ENCODE measurements at regions not wholly inside any gene's neighbourhood (a gene's known extent, or its start where the extent isn't known, plus 50 kb on each side); places are given as distances from the start of the nearest gene placed in this dataset.

DNA sequence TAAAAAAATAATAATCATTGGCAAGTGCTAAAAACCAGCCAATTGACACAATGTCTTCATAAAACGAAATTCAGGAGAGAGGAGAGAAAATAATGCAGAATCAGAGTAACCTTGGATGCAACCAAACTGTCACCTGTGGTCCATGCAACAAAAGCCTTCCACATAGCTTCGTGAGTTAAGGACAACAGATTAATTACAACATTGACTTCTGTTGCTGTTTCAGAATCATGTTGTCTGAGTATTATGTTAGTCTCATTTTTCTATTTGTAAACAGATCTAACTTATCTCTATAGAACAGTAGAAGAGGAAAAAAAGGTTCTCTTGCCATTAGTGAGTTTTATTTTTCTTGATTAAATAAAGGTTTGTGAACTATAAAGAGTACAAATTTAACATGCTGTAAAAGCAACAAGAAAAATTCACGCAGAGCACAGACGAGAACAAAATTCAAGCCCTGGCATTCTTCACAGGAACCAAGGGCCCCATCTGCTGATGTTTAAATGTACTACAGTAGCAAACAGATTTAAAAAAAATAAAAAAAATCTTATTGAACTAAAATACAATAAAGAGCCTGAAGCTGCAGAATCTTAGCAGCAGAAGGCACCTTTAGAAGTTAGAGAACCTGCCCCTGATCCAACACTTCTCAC, 381.1 kb upstream of the PKN2 start:
- Histone ChIP-seq H3K9me3 (ENCODE audit: control insufficient read depth in 4 of 4, low read length in 3 of 4) (no peaks in the 10 kb centered on the region), H3K36me3 (ENCODE audit: control insufficient read depth in 4 of 4, insufficient read depth in 3 of 4, low read depth in 1 of 4, low read length in 3 of 4) (no peaks in the 10 kb centered on the region), H3K9ac (ENCODE audit: low read depth in 1 of 2, low read length in 2 of 2) (peak overlapping the region in 1 of 2 donors; percentile 42), H3K4me1 (ENCODE audit: control insufficient read depth in 4 of 4, insufficient read depth in 4 of 4, low read length in 3 of 4) (peaks cover 0 to 4% (median 1%) of the 10 kb centered on the region in 4 donors), H3K4me3 (ENCODE audit: low read depth in 1 of 3, low read length in 3 of 3) (no peak overlapping the region), H3K27ac (ENCODE audit: low read depth in 1 of 2, low read length in 2 of 2) (no peak overlapping the region), H3K27me3 (ENCODE audit: control insufficient read depth in 4 of 4, insufficient read depth in 4 of 4, low read length in 3 of 4) (no peaks in the 10 kb centered on the region)
- TF ChIP-seq EGR1 (IDR thresholded peaks at IDR 0.05; ENCODE audit: low read depth in 2 of 2) (no peak), RAD21 (IDR thresholded peaks at IDR 0.05) (peak; percentile 93 to 96)
- TF ChIP-seq, protein P1, sequence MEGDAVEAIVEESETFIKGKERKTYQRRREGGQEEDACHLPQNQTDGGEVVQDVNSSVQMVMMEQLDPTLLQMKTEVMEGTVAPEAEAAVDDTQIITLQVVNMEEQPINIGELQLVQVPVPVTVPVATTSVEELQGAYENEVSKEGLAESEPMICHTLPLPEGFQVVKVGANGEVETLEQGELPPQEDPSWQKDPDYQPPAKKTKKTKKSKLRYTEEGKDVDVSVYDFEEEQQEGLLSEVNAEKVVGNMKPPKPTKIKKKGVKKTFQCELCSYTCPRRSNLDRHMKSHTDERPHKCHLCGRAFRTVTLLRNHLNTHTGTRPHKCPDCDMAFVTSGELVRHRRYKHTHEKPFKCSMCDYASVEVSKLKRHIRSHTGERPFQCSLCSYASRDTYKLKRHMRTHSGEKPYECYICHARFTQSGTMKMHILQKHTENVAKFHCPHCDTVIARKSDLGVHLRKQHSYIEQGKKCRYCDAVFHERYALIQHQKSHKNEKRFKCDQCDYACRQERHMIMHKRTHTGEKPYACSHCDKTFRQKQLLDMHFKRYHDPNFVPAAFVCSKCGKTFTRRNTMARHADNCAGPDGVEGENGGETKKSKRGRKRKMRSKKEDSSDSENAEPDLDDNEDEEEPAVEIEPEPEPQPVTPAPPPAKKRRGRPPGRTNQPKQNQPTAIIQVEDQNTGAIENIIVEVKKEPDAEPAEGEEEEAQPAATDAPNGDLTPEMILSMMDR (IDR thresholded peaks at IDR 0.05; ENCODE audit: low read depth, low read length, missing input control) = peak; percentile 74
- 24% methylated on average over 4 of the region's 4 CpGs for WGBS
- DNase-seq (ENCODE audit: low spot score) = no peak

DNA sequence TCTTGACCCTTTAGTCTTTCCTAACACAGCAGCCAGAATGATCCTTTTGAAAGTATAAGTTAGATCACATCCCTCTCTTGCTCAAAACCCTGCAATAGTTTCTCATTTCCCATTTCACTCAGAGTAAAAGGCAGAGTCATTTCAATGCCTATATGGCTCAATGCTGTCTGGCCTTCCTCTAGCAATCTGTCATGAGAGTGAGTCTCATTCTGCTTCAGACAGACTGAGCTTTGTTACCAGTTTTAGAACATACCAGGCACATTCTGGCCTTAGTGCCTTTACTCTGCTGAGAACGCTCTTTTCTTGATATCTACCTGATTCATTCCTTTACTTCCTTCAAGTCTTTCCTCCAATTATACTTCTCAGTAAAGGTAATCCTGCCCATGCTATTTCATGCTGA, 372.8 kb upstream of the PKN2 start:
- Histone ChIP-seq H3K9me3 (ENCODE audit: control insufficient read depth in 4 of 4, low read length in 3 of 4) (no peaks in the 10 kb centered on the region), H3K4me3 (ENCODE audit: low read depth in 1 of 3, low read length in 3 of 3) (no peak overlapping the region), H3K9ac (ENCODE audit: low read depth in 1 of 2, low read length in 2 of 2) (no peak overlapping the region), H3K27me3 (ENCODE audit: control insufficient read depth in 4 of 4, insufficient read depth in 4 of 4, low read length in 3 of 4) (no peaks in the 10 kb centered on the region), H3K4me1 (ENCODE audit: control insufficient read depth in 4 of 4, insufficient read depth in 4 of 4, low read length in 3 of 4) (no peaks in the 10 kb centered on the region), H3K36me3 (ENCODE audit: control insufficient read depth in 4 of 4, insufficient read depth in 3 of 4, low read depth in 1 of 4, low read length in 3 of 4) (no peaks in the 10 kb centered on the region), H3K27ac (ENCODE audit: low read depth in 1 of 2, low read length in 2 of 2) (no peak overlapping the region)
- WGBS = 92% methylated on average over 1 of the region's 1 CpG
- TF ChIP-seq EGR1 (IDR thresholded peaks at IDR 0.05; ENCODE audit: low read depth in 2 of 2) (no peak), HNF4A (conservative IDR thresholded peaks at IDR 0.05) (no peak), GABPA (IDR thresholded peaks at IDR 0.05 in 1 of 2, conservative IDR thresholded peaks at IDR 0.05 in 1 of 2) (no peak), NR2F2 (IDR thresholded peaks at IDR 0.05) (no peak), FOXA1 (IDR thresholded peaks at IDR 0.05) (no peak), FOXA2 (IDR thresholded peaks at IDR 0.05) (no peak), YY1 (IDR thresholded peaks at IDR 0.05) (no peak), TAF1 (conservative IDR thresholded peaks at IDR 0.05) (no peak), RXRA (IDR thresholded peaks at IDR 0.05) (no peak), RAD21 (IDR thresholded peaks at IDR 0.05) (no peak)
- TF ChIP-seq, protein P1 (IDR thresholded peaks at IDR 0.05; ENCODE audit: low read depth, low read length, missing input control) = no peak
- TF ChIP-seq, protein P2, sequence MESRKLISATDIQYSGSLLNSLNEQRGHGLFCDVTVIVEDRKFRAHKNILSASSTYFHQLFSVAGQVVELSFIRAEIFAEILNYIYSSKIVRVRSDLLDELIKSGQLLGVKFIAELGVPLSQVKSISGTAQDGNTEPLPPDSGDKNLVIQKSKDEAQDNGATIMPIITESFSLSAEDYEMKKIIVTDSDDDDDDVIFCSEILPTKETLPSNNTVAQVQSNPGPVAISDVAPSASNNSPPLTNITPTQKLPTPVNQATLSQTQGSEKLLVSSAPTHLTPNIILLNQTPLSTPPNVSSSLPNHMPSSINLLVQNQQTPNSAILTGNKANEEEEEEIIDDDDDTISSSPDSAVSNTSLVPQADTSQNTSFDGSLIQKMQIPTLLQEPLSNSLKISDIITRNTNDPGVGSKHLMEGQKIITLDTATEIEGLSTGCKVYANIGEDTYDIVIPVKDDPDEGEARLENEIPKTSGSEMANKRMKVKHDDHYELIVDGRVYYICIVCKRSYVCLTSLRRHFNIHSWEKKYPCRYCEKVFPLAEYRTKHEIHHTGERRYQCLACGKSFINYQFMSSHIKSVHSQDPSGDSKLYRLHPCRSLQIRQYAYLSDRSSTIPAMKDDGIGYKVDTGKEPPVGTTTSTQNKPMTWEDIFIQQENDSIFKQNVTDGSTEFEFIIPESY (IDR thresholded peaks at IDR 0.05) = no peak
- no peak for DNase-seq (ENCODE audit: low spot score)
